WTC11 (cell line): ENCODE measurements at regions not wholly inside any gene's neighbourhood (a gene's known extent, or its start where the extent isn't known, plus 50 kb on each side); places are given as distances from the start of the nearest gene placed in this dataset.

Experiments used
- ATAC-seq: fragments of 200-7000 bp; cut with Tn5 transposase; 2 replicates; pipeline ENCODE4 v1.10.0; 2021; ENCODE audit warnings: mild to moderate bottlenecking, moderate library complexity
- CTCF ChIA-PET: fragments of 300-600 bp; sonication (Branson Sonifier 250); formaldehyde crosslinking; loops from one replicate; lab custom pipeline; 2021; ENCODE audit warnings: antibody characterized with exemption; lab: Charles Lee
- POLR2A ChIA-PET: fragments of 350-600 bp; sonication (Branson Sonifier 250); formaldehyde crosslinking; loops from one replicate; lab custom pipeline; 2021; ENCODE audit warnings: antibody characterized with exemption; lab: Charles Lee
- DNase-seq: peaks from one replicate; pipeline ENCODE4 v3.0.0; 2021; ENCODE audit warnings: low spot score
- H3K27ac Mint-ChIP-seq: 2 replicates; pipeline ENCODE4 v1.8.0; 2021; ENCODE audit warnings: mixed read lengths
- H3K27me3 Mint-ChIP-seq: 2 replicates; pipeline ENCODE4 v1.8.0; 2021; ENCODE audit warnings: low read depth, mild to moderate bottlenecking, moderate library complexity, mixed read lengths
- H3K36me3 Mint-ChIP-seq: 2 replicates; pipeline ENCODE4 v1.8.0; 2021; ENCODE audit warnings: mixed read lengths
- H3K4me1 Mint-ChIP-seq: 2 replicates; pipeline ENCODE4 v1.8.0; 2022; ENCODE audit warnings: mixed read lengths
- H3K4me3 Mint-ChIP-seq: 2 replicates; pipeline ENCODE4 v1.8.0; 2021; ENCODE audit warnings: mild to moderate bottlenecking, moderate library complexity, mixed read lengths
- H3K9me3 Mint-ChIP-seq: 2 replicates; pipeline ENCODE4 v1.8.0; 2021; ENCODE audit warnings: mixed read lengths
- CTCF ChIP-seq: fragments of 200-600 bp; IDR thresholded peaks from 2 replicates; pipeline ENCODE4 v1.8.0; 2022; ENCODE audit warnings: antibody characterized with exemption
- E2F4 ChIP-seq: sonication (generic); formaldehyde crosslinking; IDR thresholded peaks from 2 replicates; pipeline ENCODE4 v1.8.1; 2022; ENCODE audit warnings: low read depth, mild to moderate bottlenecking, moderate library complexity, missing genetic modification reagents, borderline replicate concordance
- FOXJ3 ChIP-seq: sonication (generic); formaldehyde crosslinking; IDR thresholded peaks from 2 replicates; pipeline ENCODE4 v1.9.0; 2021; ENCODE audit warnings: missing genetic modification reagents, mild to moderate bottlenecking, borderline replicate concordance
- FOXK1 ChIP-seq: sonication (generic); formaldehyde crosslinking; IDR thresholded peaks from 2 replicates; pipeline ENCODE4 v1.8.0; 2022; ENCODE audit warnings: mild to moderate bottlenecking, moderate library complexity, missing genetic modification reagents
- GABPB1 ChIP-seq: sonication (generic); formaldehyde crosslinking; IDR thresholded peaks from 2 replicates; pipeline ENCODE4 v1.8.1; 2023; ENCODE audit warnings: mild to moderate bottlenecking, missing genetic modification reagents
- JUN ChIP-seq: sonication (generic); formaldehyde crosslinking; IDR thresholded peaks from 2 replicates; pipeline ENCODE4 v1.8.0; 2023; ENCODE audit warnings: mild to moderate bottlenecking, missing genetic modification reagents
- MAX ChIP-seq: sonication (generic); formaldehyde crosslinking; IDR thresholded peaks from 2 replicates; pipeline ENCODE4 v1.8.0; 2022; ENCODE audit warnings: mild to moderate bottlenecking, missing genetic modification reagents
- NFATC4 ChIP-seq: fragments of 250-450 bp; sonication (Bioruptor Pico); IDR thresholded peaks from 2 replicates; pipeline ENCODE4 v1.9.0; 2021; ENCODE audit warnings: mild to moderate bottlenecking
- RELA ChIP-seq: sonication (generic); formaldehyde crosslinking; IDR thresholded peaks from 2 replicates; pipeline ENCODE4 v1.8.1; 2022; ENCODE audit warnings: missing genetic modification reagents, mild to moderate bottlenecking, borderline replicate concordance
- TEAD4 ChIP-seq: sonication (generic); formaldehyde crosslinking; IDR thresholded peaks from 2 replicates; pipeline ENCODE4 v1.8.0; 2022; ENCODE audit warnings: mild to moderate bottlenecking, missing genetic modification reagents
- USF2 ChIP-seq: sonication (generic); formaldehyde crosslinking; IDR thresholded peaks from 2 replicates; pipeline ENCODE4 v1.8.1; 2023; ENCODE audit warnings: mild to moderate bottlenecking, missing genetic modification reagents, moderate library complexity
- ZBTB21 ChIP-seq: sonication (generic); formaldehyde crosslinking; IDR thresholded peaks from 2 replicates; pipeline ENCODE4 v1.8.1; 2023; ENCODE audit warnings: mild to moderate bottlenecking, missing genetic modification reagents, borderline replicate concordance
- ZNF219 ChIP-seq: sonication (generic); formaldehyde crosslinking; IDR thresholded peaks from 2 replicates; pipeline ENCODE4 v1.8.0; 2023; ENCODE audit warnings: missing genetic modification reagents, mild to moderate bottlenecking, borderline replicate concordance
- ZNF423 ChIP-seq: fragments of 250-450 bp; sonication (Bioruptor Pico); IDR thresholded peaks from 2 replicates; pipeline ENCODE4 v2.1.2; 2022; ENCODE audit warnings: mild to moderate bottlenecking, moderate library complexity
- ZNF425 ChIP-seq: fragments of 250-450 bp; sonication (Bioruptor Pico); conservative IDR thresholded peaks from 2 replicates; pipeline ENCODE4 v1.9.0; 2021; ENCODE audit warnings: mild to moderate bottlenecking
- TF ChIP-seq, protein P1 (sequence below): sonication (generic); formaldehyde crosslinking; IDR thresholded peaks from 2 replicates; pipeline ENCODE4 v1.8.0; 2022; ENCODE audit warnings: missing genetic modification reagents
- TF ChIP-seq, protein P2 (sequence below): sonication (generic); formaldehyde crosslinking; IDR thresholded peaks from 2 replicates; pipeline ENCODE4 v1.8.1; 2023; ENCODE audit warnings: mild to moderate bottlenecking, moderate library complexity, missing genetic modification reagents
- TF ChIP-seq, protein P3 (sequence below): sonication (generic); formaldehyde crosslinking; IDR thresholded peaks from 2 replicates; pipeline ENCODE4 v1.8.1; 2022; ENCODE audit warnings: missing genetic modification reagents, borderline replicate concordance
- TF ChIP-seq, protein P4 (sequence below): sonication (generic); formaldehyde crosslinking; IDR thresholded peaks from 2 replicates; pipeline ENCODE4 v1.8.0; 2023; ENCODE audit warnings: missing genetic modification reagents

GRCh38 chr5:124858612-124859011 is 112.2 kb upstream of the ZNF608 start:
- H3K4me3 Mint-ChIP-seq = no peak overlapping the region
- no peak overlapping the region for H3K27ac Mint-ChIP-seq
- TF ChIP-seq JUN (CRISPR knock-in tag) (no peak), CTCF (no peak), NFATC4 (CRISPR knock-in tag) (no peak), RELA (CRISPR knock-in tag) (no peak), ZBTB21 (CRISPR knock-in tag) (no peak), ZNF423 (no peak), GABPB1 (CRISPR knock-in tag) (no peak), FOXJ3 (CRISPR knock-in tag) (no peak), USF2 (CRISPR knock-in tag) (no peak), ZNF425 (no peak), MAX (no peak), FOXK1 (CRISPR knock-in tag) (no peak), ZNF219 (CRISPR knock-in tag) (no peak), E2F4 (CRISPR knock-in tag) (no peak), TEAD4 (CRISPR knock-in tag) (no peak)
- TF ChIP-seq, protein P1, sequence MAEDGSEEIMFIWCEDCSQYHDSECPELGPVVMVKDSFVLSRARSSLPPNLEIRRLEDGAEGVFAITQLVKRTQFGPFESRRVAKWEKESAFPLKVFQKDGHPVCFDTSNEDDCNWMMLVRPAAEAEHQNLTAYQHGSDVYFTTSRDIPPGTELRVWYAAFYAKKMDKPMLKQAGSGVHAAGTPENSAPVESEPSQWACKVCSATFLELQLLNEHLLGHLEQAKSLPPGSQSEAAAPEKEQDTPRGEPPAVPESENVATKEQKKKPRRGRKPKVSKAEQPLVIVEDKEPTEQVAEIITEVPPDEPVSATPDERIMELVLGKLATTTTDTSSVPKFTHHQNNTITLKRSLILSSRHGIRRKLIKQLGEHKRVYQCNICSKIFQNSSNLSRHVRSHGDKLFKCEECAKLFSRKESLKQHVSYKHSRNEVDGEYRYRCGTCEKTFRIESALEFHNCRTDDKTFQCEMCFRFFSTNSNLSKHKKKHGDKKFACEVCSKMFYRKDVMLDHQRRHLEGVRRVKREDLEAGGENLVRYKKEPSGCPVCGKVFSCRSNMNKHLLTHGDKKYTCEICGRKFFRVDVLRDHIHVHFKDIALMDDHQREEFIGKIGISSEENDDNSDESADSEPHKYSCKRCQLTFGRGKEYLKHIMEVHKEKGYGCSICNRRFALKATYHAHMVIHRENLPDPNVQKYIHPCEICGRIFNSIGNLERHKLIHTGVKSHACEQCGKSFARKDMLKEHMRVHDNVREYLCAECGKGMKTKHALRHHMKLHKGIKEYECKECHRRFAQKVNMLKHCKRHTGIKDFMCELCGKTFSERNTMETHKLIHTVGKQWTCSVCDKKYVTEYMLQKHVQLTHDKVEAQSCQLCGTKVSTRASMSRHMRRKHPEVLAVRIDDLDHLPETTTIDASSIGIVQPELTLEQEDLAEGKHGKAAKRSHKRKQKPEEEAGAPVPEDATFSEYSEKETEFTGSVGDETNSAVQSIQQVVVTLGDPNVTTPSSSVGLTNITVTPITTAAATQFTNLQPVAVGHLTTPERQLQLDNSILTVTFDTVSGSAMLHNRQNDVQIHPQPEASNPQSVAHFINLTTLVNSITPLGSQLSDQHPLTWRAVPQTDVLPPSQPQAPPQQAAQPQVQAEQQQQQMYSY (CRISPR knock-in tag) = no peak
- TF ChIP-seq, protein P2, sequence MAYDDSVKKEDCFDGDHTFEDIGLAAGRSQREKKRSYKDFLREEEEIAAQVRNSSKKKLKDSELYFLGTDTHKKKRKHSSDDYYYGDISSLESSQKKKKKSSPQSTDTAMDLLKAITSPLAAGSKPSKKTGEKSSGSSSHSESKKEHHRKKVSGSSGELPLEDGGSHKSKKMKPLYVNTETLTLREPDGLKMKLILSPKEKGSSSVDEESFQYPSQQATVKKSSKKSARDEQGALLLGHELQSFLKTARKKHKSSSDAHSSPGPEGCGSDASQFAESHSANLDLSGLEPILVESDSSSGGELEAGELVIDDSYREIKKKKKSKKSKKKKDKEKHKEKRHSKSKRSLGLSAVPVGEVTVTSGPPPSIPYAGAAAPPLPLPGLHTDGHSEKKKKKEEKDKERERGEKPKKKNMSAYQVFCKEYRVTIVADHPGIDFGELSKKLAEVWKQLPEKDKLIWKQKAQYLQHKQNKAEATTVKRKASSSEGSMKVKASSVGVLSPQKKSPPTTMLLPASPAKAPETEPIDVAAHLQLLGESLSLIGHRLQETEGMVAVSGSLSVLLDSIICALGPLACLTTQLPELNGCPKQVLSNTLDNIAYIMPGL (CRISPR knock-in tag) = no peak
- TF ChIP-seq, protein P3, sequence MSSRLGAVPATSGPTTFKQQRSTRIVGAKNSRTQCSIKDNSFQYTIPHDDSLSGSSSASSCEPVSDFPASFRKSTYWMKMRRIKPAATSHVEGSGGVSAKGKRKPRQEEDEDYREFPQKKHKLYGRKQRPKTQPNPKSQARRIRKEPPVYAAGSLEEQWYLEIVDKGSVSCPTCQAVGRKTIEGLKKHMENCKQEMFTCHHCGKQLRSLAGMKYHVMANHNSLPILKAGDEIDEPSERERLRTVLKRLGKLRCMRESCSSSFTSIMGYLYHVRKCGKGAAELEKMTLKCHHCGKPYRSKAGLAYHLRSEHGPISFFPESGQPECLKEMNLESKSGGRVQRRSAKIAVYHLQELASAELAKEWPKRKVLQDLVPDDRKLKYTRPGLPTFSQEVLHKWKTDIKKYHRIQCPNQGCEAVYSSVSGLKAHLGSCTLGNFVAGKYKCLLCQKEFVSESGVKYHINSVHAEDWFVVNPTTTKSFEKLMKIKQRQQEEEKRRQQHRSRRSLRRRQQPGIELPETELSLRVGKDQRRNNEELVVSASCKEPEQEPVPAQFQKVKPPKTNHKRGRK (CRISPR knock-in tag) = no peak
- TF ChIP-seq, protein P4, sequence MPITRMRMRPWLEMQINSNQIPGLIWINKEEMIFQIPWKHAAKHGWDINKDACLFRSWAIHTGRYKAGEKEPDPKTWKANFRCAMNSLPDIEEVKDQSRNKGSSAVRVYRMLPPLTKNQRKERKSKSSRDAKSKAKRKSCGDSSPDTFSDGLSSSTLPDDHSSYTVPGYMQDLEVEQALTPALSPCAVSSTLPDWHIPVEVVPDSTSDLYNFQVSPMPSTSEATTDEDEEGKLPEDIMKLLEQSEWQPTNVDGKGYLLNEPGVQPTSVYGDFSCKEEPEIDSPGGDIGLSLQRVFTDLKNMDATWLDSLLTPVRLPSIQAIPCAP (CRISPR knock-in tag) = no peak
- H3K9me3 Mint-ChIP-seq = peaks cover 3% of the 10 kb centered on the region; the same call in 1 of the 2 replicates
- no peak for ATAC-seq
- ChIA-PET CTCF (interaction anchor here (0.6 kb wide), 1 partner anchor 735 kb away, joined by 3 read pairs; no protein-coding TSS in a partner anchor), POLR2A (interaction anchor here (0.6 kb wide), 1 partner anchor 137 kb away, joined by 4 read pairs; no protein-coding TSS in a partner anchor)
- no peaks in the 10 kb centered on the region for H3K4me1 Mint-ChIP-seq
- no peaks in the 10 kb centered on the region for H3K36me3 Mint-ChIP-seq
- H3K27me3 Mint-ChIP-seq = no peaks in the 10 kb centered on the region
- DNase-seq = no peak
